ENCODE measurements at regions not wholly inside any gene's neighbourhood (a gene's known extent, or its start where the extent isn't known, plus 50 kb on each side); places are given as distances from the start of the nearest gene placed in this dataset.

DNA sequence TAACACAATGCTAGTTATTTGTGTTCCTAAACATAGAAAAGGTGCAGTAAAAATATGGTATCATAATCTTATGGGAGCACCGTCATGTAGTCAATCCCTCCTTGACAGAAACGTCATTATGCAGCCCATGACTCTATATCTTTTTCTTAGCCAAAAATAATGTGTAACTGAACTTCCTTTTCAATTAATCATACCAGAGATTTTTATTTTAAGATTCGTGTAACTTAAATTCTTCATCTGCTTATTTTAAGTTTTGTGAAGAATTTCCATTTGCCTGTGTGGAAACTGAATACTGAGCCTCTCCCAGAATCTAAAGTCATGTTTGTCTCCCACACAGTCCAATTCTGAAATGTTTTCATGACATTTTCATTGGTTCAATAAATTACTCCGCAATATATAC is 699.1 kb downstream of the KCNA4 start:
- TF ChIP-seq POLR2AphosphoS5 (IDR thresholded peaks at IDR 0.05) = no peak
- TF ChIP-seq, protein P1, sequence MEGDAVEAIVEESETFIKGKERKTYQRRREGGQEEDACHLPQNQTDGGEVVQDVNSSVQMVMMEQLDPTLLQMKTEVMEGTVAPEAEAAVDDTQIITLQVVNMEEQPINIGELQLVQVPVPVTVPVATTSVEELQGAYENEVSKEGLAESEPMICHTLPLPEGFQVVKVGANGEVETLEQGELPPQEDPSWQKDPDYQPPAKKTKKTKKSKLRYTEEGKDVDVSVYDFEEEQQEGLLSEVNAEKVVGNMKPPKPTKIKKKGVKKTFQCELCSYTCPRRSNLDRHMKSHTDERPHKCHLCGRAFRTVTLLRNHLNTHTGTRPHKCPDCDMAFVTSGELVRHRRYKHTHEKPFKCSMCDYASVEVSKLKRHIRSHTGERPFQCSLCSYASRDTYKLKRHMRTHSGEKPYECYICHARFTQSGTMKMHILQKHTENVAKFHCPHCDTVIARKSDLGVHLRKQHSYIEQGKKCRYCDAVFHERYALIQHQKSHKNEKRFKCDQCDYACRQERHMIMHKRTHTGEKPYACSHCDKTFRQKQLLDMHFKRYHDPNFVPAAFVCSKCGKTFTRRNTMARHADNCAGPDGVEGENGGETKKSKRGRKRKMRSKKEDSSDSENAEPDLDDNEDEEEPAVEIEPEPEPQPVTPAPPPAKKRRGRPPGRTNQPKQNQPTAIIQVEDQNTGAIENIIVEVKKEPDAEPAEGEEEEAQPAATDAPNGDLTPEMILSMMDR (IDR thresholded peaks at IDR 0.05) = no peak

Measured in breast epithelium (tissue), 3 donors.